ENCODE measurements at regions not wholly inside any gene's neighbourhood (a gene's known extent, or its start where the extent isn't known, plus 50 kb on each side); places are given as distances from the start of the nearest gene placed in this dataset.

DNA sequence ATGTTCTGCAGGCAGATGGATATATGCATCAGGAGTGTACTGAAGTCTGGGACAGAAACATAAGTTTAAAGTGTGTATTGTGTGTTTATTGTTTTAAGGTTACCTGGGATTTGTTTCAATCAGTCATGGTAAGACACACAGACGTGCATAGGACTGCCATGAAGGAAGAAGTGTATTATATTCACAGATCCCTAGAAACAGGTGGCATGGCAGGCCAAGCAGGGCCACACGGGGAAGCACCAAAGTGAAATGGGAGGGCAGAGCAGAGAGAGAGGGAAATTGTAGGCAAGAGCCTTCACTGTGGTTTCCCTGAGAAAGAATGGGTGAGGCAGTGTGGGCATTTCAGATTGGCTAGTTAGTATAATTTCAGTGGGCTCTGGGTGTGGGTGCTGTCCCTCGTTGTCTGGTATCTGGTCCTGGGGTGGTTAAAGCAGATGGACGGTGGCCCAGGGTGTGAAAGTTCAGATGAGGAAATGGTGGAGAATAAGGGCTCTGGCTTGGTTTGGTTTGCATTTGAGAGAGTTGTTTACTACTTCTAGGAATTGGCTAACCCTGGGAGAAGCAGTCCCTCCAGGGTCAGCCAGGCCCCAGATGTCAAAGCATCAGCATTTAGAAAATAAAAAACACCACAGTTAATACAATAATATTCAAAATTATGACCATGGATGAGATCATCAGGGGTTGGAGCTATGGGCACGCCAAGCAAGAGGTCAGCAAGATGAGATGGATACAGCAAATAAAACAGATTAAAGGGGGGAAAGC, 160.0 kb downstream of the LRRC30 start:
- TF ChIP-seq EZH2 (IDR thresholded peaks at IDR 0.05; ENCODE audit: borderline replicate concordance, low read depth, low read length, severe bottlenecking) (no peak), POLR2AphosphoS5 (IDR thresholded peaks at IDR 0.05; ENCODE audit: insufficient read depth, low read depth, low read length) (no peak), POLR2A (IDR thresholded peaks at IDR 0.05; ENCODE audit: low read depth, low read length) (no peak)
- TF ChIP-seq, protein P1, sequence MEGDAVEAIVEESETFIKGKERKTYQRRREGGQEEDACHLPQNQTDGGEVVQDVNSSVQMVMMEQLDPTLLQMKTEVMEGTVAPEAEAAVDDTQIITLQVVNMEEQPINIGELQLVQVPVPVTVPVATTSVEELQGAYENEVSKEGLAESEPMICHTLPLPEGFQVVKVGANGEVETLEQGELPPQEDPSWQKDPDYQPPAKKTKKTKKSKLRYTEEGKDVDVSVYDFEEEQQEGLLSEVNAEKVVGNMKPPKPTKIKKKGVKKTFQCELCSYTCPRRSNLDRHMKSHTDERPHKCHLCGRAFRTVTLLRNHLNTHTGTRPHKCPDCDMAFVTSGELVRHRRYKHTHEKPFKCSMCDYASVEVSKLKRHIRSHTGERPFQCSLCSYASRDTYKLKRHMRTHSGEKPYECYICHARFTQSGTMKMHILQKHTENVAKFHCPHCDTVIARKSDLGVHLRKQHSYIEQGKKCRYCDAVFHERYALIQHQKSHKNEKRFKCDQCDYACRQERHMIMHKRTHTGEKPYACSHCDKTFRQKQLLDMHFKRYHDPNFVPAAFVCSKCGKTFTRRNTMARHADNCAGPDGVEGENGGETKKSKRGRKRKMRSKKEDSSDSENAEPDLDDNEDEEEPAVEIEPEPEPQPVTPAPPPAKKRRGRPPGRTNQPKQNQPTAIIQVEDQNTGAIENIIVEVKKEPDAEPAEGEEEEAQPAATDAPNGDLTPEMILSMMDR (IDR thresholded peaks at IDR 0.05; ENCODE audit: extremely low read depth in 1 of 2, insufficient read depth in 1 of 2, low read depth in 1 of 2, low read length in 2 of 2): no peak

Measured in endothelial cell of umbilical vein (primary cell).